GM19043 (cell line): ENCODE measurements at regions not wholly inside any gene's neighbourhood (a gene's known extent, or its start where the extent isn't known, plus 50 kb on each side); places are given as distances from the start of the nearest gene placed in this dataset.

Source experiments
- ATAC-seq: cut with Tn5 transposase; IDR thresholded peaks from one replicate; pipeline ENCODE4 v1.9.1; 2021; ENCODE audit warnings: low read depth; ENCODE audit not compliant: unreplicated experiment

DNA sequence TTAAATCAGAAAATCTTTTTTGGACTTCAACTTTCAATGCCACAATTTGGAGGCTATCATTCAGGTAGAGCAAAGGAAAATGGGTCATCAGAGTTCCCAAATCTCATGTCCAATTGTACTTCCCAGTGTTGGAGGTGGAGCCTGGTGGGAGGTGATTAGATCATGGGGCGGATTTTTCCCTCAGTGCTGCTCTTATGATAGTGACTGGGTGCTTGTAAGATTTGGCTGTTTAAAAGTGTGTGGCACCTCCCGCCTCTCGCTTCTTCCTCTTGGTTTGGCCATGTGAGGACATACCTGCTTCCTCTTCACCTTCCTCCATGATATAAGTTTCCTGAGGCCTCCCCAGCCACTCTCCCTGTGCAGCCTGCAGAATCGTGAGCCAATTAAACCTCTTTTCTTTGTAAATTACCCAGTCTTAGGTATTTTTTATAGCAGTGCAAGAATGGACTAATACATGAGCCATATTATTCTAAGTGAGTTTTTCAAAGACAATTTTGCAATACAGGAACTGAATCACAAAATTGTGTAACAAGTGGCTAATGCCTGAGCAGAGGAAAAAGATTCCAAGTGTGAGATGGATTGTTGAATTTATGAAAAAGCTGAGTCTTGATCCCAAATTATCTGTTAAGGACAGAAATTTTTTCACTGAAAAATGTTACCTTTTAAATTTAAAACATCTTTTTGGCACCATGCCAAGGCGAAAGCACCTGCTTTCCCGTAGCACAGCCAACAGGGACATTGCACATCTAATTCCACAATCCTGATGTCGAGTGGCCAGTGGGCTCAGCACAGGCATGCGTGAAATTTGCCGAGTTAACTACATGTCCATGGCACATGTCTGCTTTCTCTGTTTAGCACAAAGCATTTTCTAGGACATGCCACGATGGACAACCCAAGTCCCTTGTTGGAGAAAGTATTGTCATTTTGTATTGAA, 150.9 kb downstream of the COL6A3 start:
- ATAC-seq, result no peak

DNA sequence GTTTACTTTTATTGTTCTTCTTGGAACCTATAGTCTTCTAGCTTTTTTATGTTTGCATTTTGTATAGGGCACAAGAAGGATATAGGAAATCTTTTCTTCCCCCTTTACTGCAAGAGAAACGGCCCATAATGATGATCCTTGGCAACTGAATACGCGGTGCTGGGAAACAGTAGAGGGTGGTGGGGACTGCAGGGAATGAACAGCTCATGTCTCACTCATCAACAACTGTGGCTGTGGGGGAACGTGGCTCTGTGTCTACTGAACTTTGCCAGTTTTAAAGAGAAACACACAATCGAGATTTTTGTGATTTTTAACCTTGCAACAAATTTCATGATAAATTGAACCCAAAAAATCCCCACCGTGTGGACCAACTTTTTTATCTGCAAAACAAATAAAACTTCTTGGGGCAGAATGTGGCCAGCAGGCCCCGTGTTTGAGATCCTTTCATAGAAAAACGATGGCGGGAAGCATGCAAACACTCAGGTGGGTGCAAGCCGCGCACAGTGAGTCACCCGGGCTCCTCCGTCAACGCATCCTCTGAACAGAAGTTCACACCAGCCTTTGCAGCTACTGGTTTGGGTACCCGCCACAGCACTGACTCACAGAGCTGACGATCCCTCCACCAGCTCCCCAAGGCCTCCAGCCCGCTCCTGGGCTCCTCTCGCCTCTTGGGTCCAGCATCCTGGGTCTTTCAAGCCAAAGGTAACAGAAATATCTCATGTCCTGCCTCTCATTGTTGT, 149.3 kb downstream of the COL6A3 start:
- ATAC-seq, result no peak

DNA sequence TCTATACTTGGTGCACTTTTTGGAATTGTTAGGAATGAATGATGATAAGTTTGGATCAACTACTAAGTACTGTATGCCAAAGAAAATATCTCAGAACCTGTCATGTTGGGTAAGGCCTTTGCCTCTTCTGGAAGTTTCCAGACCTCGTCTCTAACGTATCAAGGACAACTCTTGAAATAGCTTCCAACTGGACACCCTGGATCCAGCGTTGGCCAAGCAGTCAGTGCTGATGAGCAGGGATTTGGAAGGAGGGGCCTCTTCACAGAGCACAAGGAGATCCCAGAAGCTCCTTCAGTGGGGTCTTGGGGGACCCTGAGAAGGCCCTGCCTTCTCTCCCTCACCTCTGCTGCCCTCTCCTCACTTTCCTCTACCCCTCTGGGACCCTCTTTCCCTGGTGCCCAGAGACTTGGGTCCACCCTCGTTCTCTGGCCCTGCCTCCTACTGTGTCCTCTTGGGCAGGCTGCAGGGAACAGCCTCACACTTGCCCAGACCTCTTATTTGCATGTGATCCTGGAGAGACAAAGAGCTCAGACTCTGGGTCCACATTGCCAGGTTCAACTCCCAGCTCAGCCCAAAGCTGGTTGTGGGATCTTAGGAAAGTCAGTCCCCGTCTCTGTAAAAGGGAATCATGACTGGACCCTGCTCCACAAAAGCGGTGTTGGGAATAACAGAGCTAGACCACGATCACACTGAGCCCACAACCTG, 145.8 kb downstream of the COL6A3 start:
- no peak for ATAC-seq

DNA sequence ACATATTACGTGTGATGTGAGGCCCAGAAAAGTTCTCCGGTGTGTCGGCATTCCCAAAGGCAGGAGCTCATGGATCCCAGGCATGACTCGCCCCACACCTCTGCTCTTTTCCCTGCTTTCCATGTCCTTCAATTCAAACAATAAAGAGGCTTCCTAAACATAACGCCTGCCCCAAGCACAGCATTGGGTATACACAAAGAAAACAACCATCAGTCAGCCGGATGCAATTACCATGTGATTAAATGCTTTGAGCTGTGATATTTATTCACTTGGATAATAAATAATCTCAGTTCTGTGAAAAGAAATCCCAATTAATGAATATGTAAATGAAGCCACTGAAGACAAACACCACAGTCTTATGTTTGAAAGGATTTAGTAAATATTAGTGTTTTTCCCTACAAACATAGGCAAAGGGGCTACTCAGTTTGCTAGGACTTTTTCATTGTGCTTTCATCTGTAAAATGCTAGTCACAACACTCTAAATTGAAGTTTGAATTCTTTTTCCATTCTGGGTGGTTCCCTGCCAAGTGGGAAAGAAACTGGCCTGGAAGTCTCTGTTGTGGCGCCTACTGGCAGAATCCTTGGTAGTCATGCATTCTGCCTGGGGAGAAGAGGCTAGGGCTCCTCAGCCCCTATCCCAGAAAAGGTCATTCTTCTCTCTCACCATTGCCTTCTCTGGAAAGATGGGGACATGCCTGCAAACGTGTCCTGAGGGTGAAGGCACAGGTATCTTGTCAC, 144.7 kb downstream of the COL6A3 start:
- no peak for ATAC-seq

DNA sequence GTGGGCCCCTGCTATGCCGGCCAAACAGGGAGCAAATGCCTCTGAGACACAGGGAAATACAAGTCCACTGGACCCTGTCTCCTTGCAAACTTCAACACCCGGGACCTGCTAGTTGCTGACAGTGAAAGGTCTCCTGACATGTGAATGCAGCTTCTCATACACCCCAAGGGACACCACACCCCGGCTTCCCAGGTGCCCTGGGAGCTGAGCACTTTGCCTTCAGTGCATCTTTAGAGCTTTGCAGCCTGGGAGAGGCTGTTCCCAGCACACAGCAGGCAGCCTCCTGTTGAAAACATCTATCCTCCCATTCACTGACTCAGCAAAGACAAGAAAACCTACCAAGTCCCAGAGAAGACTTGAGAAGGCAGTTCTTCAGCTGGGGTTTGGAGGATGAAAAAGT, 143.4 kb downstream of the COL6A3 start:
- no peak for ATAC-seq

DNA sequence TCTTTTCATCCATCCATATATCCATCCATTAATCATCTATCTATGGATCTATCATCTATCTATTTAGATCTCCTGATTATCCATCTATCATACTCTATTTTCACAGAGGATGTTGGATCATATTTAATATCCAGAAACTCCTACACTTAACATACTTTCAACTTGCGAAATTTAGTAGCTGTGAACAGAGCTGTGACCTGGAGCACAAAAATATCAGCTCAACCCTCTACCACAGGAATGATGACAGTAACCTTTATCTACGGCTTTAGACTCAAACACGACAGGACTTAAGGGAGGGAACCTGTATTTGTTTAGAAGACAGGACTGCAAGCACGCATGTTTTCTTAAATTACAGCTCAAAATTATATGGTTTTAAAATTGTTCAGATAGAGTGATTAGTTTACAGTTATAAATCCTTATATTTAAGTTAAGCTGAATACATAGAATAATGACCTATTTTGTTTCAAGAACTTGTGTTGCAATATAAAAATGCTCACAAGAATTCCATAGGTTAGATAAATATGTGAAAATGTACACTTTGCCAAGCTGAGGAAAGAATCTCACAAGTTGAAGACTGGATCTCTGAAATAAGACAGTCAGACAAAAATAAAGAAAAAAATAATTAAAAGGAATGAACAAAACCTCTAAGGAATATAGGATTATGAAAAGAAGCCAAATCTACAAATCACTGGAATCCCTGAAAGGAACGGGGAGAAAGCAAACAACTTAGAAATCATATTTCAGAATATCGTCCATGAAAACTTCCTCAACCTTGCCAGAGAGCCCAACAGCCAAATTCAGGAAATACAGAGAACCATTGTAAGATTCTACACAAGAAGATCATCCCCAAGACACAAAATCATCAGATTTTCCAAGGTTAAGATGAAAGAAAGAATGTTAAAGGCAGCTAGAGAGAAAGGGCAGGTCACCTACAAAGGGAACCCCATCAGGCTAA, 142.0 kb downstream of the COL6A3 start:
- ATAC-seq, result no peak
